HG02938 (cell line): ENCODE measurements at regions not wholly inside any gene's neighbourhood (a gene's known extent, or its start where the extent isn't known, plus 50 kb on each side); places are given as distances from the start of the nearest gene placed in this dataset.
"Not testable (repeated sequence)": the region's sequence is repeated elsewhere in the genome, so short reads cannot be mapped to it uniquely, and the experiment has no call there.

ENCODE experiments used
- ATAC-seq: cut with Tn5 transposase; IDR thresholded peaks from one replicate; pipeline ENCODE4 v1.9.1; 2021; ENCODE audit warnings: mild to moderate bottlenecking, moderate library complexity; ENCODE audit not compliant: unreplicated experiment

DNA sequence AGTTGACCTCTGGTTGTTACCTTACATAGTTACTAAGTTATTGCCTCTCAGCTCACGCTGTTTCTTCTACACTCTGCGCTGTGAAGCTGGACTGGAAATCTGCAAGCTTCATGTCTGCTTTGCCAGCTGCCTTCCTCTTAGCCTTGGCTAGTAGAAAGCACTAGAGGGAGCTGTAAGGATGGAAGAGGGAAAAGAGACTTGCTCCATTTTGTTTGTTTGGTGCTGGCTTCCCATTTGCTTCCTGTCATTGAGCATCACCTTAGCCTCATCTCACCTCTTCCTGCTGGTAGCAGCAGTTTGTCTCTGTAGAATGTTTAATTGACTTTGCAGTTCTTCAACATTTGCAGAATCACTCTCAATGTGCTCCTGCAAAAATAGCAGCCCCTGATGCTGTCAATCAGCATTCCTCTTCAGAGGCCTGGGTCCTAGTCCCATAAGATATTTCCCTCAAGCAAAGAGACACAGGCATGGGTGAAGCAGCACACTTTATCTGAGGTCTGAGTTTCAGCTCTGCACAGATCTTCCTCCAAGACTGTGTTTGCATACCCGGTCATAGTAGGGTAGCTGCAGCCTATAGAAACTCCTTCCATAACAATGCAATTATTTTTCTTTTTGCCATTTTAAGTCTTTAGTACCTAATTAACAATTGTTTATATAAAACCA lies 302.2 kb upstream of the EPHA7 start:
- ATAC-seq: no peak

DNA sequence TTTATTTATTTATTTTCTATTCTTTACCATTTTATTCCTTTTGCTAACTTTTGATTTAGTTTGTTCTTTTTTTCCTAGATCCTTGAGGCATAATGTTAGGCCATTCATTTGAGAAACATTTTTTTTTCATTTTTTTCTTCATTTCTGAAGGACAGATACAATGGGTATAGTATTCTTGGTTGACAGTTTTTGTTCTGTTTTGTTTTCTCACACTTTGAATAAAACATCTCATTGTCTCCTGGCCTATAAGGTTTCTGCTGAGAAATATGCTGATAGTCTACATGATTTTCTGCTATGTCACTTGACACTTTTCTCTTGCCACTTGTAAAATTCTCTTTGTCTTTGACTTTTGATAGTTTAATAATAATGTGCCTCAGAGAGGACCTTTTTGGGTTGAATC lies 294.6 kb upstream of the EPHA7 start:
- ATAC-seq: no peak

DNA sequence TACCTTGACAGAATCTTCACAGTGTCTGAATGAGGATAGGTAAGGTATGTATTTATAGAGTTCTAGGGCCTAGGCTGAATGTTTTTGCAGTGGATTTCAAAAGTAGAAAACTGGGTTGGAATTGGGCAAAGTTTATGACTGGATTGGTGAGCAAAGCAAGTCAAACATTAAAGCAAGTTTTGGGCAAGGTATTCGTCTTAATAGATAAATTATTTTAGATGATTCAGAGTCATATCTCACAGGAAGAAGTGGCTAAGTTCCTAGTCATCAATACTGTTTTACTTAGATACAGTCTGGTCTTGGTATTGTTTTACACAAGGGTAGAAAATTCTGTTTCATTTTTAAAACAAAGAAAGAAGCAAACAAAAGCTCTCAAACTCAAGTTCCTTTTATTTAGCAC lies 284.1 kb upstream of the EPHA7 start:
- ATAC-seq: no peak

DNA sequence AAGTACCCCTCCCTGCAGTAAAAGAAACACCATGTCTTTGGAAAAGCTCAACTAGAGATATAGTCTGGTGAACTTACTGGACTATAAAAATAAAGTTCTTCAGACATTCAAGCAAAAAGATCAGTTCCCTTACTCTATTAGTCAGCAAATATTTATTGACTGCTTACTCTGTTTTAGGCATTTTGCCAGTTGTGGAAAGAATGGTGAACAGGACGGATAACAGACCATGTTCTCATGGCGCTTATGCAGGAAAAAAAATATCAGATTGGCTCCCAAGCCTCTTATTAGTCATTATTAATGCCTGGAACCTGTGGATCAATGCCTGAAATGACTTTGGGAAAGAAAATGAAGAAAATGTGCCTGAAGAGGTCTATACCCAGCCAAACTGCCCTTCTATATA lies 282.2 kb upstream of the EPHA7 start:
- no peak for ATAC-seq

DNA sequence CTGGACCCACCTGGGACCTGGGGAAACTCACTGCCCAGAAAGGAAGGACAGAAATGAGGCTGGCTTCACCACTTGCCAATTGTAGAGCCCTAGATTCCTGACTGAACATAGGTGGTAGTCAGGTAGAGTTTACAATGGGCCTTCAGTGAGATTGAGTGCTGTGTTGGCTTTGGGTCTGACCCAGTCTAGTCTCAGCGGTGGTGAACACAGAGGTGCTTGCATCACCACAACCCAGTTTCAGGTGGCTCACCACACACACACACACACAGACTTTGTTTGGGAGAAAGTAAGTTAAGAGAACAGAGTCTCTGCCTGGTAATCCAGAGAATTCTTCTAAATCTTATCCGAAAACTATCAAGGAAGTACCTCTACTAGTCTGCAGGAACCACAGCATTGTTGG lies 266.1 kb upstream of the EPHA7 start:
- no peak for ATAC-seq

DNA sequence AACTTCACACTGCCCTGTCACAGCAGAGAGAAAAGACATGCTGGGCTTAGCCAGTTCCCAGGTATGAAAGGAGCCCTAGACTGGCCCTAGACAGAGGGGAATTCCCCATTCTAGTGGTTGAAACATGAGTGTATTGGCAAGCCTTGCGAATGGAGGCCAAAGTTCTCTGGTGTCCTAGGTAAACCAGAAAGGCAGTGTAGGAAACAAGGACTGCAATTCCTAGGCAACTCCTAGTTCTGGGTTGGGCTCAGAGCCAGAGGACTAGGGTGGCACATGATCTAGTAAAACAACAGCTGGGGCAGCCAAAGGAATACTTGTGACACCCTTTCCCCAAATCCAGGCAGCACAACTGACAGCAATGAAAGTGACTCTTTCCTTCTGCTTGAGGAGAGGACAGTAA lies 265.0 kb upstream of the EPHA7 start:
- ATAC-seq: no peak

DNA sequence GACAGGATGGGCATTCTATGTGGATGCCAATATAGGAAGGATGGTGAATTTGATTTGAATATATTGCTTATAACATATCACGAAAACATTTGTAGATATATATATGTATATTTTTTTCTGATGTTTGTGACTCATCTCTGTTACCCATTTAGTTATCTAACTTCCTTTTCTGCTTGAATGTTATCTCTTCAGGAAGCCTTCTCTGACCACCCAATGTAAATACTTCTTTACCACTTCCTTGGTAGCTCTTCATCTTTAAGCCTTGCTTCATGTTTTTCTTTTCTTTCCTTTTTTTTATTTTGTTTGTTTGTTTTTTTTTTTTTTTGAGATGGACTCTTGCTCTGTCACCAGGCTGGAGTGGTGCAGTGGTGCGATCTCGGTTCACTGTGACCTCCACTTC lies 260.5 kb upstream of the EPHA7 start:
- ATAC-seq: no peak

DNA sequence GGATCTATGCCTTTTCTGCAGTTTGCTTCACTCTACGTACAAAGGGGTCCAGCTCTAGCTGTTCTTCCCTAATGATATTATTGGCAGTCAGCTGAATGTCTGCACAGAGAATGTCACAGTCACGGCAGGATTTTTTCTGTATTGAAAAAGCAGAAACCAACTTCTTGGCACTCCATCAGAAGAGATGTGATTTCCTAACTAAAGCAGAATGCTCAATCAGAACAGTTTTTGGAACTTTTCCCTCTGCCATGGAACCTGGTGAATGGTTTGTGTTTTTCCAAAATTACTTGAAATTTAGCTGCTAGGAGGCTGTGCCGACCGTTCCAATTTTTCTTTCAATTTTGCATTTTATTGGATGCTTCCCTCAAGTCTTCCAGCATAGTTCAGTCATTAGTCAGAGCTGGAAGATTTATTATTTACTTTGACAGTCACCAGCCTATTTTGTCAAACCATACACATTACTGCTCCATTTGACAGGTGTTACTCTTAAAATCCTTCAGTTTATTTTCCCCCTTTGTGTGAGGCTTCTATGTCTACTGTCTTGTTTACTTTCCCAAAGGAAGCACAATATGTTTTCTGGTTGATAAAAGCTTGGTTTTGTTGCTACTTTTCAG lies 259.6 kb upstream of the EPHA7 start:
- ATAC-seq: no peak

DNA sequence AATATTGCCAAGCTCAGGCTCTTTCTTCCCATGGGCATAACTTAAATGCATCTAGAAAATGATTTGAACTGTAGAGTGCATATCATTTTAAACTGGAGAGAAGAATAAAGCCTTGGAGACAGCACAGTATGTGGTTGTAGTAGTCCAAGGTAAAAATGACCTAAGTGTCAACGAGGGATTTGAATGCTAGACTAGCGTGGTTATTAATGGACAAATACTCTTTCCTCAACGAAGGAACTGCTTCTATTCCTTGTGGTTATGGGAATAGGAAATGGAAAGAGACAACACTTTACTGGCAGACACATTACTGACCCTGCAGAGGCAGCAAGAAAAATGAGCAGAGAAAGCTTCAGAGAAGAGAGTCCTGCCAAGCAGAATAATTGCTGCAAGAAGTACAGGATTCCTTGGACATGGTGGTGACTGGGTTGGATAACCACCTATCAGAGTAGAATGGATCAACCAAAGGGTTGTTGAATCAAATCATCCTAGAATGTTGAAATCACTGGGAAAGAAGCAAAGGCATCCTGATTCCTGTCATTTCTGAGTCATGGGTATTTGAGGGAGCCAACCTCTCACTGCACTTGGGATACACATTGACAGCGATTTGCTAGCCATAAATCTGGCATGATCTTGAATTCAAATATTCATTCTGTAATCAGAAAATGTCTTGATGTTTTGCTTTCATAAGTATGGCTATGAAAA lies 258.1 kb upstream of the EPHA7 start:
- ATAC-seq: no peak

DNA sequence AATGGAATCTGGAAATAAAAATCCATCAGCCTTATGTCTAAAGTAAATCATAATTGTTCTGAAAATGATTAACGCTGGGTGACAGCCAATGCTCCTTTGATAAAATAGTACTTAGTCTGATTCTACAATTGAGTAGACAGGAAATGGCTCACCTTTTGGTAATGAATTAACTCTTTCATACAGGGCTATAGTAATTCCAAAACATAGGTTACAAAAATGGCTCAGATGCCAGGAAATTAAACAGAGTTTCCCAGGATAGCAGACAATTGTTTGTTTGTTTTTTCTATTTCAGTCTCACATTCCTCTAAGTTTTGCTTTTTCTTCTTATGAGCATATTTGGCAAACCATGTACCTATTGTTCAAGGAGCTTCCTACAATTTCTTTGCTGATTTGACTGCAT lies 257.2 kb upstream of the EPHA7 start:
- ATAC-seq: no peak

DNA sequence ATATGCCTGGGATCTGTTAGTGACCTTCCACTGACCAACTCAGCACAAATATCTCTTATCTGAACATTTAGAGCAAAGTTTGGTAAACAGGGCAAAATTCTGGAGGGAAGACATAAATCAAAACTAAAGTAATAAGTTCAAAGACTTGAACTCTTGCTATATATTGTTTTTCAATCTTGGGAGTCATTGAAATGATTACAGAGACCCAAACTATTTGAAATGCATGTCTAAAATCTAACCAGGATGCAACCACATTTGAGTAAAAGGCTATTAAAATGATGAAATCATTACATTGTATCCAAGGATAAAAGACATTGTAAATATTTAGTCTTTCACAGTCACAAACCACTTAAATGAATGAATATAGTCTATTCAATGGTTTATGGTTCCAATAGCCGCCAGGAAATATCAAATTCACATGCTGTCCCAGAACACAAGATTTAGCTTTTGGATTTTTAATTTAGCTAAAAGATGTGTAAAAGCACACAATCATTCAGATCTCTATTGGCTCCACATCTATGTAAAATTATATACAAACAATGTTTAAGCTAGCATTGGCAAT lies 256.6 kb upstream of the EPHA7 start:
- no peak for ATAC-seq

DNA sequence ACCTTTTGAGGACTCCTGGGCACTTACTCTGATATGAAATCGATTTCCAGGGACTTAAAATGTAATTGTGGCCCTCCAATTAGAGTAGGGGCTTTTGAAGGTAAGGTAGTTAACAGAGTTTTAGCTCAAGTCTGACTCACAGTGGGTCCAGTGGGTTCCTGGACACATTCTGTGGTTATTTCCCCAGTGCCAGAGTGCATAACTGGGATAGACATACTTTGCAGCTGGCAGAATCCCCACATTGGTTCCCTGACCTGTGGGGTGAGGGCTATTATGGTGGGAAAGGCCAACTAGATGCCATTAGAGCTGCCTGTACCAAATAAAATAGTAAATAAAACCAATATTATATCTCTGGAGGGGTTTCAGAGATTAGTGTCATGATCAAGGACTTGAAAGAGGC lies 243.8 kb upstream of the EPHA7 start:
- ATAC-seq: no peak

DNA sequence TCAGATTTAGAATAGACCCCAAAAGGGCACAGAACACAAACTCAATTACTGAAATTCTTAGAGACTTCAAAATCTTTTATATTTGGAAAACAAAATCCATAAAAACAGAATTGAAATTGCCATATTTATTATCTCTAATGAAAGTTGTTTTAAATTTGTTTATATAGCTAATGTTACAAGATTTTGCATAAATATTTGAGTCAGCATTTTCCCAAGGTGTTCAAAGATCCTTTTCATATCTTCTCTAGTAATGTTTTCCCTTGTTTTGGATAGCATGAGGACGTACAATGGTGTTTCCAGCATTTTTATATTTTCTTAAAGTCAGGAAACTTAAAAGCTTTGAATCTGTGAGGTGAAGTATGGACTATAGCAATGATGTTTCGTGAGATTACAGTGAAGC lies 235.2 kb upstream of the EPHA7 start:
- no peak for ATAC-seq

DNA sequence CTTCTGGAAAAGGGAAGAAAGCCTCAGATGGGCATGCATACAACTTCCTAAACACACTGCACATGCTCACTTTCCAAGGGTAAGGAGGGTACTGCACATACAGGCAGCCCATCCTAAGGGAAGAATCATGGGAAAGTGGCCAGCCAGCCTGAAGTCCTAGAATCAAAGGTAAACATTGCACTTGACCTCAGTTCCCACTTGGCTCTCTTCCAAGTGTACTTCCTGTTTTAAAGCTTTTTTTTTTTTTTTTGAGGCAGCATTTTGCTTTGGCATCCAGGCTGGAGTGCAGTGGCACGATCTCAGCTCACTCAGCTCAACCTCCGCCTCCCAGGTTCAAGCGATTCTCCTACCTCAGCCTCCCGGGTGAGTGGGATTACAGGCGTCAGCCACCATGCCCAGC lies 225.3 kb upstream of the EPHA7 start:
- ATAC-seq: no peak

DNA sequence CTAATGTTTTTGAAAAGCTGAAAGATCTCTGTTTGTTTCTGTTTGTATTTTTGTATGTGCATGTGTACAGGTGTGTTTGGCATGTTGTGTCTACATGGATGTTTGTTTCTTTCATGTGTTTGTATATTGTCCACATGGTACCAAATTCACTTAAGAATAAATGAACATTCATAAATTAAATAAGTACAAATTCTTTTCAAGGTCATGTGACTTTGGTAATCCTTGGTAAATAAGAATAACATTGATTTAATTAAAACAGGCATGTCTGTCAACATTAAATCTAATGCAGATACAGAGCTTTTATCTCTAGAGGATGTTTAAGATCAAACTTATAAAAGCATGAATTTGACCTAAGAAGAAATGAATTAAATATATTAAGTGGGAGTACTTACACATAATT lies 219.8 kb upstream of the EPHA7 start:
- no peak for ATAC-seq

DNA sequence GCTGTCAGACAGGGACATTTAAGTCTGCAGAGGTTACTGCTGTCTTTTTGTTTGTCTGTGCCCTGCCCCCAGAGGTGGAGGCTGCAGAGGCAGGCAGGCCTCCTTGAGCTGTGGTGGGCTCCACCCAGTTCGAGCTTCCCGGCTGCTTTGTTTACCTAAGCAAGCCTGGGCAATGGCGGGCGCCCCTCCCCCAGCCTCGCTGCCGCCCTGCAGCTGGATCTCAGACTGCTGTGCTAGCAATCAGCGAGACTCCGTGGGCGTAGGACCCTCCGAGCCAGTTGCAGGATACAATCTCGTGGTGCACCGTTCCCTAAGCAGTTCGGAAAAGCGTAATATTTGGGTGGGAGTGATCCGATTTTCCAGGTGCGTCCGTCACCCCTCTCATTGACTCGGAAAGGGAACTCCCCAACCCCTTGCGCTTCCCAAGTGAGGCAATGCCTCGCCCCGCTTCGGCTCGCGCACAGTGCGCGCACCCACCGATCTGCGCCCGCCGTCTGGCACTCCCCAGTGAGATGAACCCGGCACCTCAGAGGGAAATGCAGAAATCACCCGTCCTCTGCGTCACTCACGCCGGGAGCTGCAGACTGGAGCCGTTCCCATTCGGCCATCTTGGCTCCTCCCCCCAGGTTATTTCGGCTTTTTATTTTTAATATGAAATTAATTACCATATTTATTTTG lies 217.8 kb upstream of the EPHA7 start:
- ATAC-seq: not testable (repeated sequence)

DNA sequence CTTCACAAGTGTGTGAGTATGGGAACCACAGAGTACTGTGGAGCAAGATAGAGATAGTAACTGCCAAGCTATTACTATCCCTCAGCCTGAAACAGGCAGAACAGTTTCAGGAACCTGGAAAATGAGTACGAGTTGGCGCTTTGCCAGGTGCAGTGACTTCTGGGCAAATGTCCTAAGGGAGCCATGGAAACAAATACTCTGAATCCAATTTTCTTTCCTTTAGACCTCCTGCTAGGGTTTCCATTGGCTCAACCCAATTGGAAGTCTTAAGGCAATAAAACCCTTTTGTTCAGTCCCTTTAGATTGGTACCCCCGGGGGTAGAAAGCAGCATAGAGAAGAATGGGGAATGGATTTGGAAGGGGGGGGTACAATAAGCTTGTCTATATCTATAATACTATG lies 205.0 kb upstream of the EPHA7 start:
- ATAC-seq: no peak

DNA sequence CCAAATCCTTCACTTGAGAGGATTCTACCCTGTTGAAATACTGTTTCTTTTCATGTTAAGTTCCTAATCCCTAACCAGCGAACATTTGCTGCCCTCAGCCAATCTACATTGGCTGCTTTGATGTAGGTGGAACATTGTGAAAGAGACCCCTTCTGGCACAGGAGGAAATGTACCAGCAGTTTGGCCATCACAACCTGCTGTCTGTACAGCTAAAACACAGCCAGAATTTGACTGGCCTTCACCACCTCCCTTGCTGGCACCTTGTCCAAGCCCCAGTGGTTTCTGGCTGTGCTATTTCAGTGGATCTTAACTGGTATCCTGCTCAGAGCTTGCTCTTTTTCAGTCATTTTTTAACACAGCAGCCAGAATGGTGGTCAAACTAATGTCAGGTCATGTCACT lies 202.1 kb upstream of the EPHA7 start:
- ATAC-seq: no peak

DNA sequence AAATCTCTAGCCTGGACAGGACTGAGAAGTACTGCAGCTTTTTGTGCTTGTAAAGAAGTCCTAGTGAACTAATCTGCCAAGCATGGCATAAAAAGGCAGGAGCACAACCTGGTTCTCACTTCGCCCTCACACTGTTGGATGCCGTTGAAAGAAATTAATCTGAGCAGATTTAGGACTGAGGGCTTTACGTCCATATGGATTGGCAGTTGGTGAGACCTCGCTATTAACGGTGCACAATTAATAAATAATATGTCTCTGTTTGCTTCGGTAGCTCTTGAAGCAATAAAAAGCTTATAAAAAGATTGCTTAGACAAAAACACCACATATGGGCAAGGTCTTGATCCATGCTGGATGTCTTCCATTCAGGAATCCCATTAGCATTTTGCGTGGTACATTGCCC lies 185.6 kb upstream of the EPHA7 start:
- no peak for ATAC-seq

DNA sequence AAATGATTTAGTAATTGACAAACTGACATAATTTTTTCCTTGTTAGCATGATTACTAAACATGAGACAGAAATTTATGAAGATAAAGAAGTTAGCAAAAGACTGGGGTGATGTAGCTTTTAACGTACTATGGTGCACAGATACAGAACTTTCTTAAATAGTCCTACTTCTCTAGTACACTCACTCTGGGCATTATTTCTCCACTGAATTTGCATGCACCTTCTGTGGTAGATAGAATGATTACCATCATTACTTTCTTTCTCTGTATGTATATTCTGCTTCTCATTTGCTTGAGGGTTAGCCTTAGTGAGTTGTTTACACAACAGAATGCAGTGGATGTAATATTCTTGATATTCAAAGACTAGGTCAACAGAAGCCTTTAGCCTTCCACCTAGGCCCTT lies 173.1 kb upstream of the EPHA7 start:
- ATAC-seq: no peak

DNA sequence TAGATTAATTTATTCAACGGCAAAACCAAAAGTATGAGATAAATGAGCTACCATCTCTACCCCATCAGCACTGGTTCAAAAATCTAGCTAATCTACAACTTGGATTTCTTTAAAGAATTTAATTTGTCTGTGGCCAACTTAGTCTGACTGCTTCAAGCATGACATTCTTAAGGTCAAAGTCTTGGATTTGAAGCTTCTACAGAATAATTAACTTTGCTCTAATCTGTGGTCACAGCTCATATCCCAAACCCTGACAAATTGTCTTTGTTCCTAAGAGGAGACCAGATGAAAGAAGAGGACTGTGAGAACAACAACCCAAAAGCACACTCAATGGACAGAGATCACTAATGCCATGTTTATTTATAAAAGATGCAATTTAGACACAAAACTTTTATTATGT lies 166.9 kb upstream of the EPHA7 start:
- no peak for ATAC-seq

DNA sequence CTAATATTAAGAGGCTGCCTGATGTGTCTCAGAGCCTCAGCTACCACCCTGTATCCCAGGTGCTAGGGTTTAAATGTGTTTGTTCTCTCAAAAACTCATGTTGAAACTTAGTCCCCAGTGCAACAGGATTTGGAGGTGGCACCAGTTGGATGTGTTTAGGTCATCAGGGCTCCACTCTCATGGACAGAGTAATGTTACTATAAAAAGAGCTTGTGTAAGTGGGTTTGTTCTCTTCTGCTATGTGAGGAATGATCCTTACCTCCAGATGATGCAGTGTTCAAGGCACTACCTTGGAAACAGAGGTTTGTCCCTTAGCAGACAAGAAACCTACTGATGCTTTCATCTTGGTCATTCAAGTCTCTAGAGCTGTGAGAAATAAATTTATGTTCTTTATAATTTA lies 164.9 kb upstream of the EPHA7 start:
- ATAC-seq: no peak
